ENCODE measurements at regions not wholly inside any gene's neighbourhood (a gene's known extent, or its start where the extent isn't known, plus 50 kb on each side); places are given as distances from the start of the nearest gene placed in this dataset.

DNA sequence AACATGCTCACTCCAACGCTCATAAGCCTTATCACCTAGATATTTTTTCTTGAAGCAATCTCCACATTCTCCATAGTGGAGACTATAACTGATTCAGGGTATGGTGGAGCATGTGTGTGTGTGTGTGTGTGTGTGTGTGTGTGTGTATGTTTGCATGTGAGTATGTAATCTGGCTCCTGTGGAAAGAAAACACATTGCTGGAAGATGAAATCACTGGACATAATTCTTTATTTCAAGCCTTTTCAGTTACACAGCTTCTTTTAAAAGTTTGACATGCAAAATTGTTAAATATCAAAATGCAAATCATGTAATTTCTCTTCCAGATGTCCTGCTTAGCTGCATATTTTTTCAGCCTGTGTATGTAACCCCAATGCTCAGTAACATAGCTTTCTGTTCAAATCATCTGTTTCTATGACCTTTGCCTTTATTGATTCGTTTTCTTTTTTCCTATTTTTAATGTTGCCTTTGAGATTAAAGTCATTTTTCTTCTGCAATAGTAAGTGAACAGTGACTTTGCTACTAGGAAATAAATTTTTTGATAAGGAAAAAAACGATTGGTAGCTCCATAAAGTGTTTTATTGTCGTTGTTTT, 80.5 kb upstream of the BTG1 start:
- TF ChIP-seq, protein P1, sequence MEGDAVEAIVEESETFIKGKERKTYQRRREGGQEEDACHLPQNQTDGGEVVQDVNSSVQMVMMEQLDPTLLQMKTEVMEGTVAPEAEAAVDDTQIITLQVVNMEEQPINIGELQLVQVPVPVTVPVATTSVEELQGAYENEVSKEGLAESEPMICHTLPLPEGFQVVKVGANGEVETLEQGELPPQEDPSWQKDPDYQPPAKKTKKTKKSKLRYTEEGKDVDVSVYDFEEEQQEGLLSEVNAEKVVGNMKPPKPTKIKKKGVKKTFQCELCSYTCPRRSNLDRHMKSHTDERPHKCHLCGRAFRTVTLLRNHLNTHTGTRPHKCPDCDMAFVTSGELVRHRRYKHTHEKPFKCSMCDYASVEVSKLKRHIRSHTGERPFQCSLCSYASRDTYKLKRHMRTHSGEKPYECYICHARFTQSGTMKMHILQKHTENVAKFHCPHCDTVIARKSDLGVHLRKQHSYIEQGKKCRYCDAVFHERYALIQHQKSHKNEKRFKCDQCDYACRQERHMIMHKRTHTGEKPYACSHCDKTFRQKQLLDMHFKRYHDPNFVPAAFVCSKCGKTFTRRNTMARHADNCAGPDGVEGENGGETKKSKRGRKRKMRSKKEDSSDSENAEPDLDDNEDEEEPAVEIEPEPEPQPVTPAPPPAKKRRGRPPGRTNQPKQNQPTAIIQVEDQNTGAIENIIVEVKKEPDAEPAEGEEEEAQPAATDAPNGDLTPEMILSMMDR (IDR thresholded peaks at IDR 0.05; ENCODE audit: low read length): no peak
- no peak for TF ChIP-seq EZH2phosphoT487 (IDR thresholded peaks at IDR 0.05; ENCODE audit: low read length)
